Osteocyte (in vitro differentiated cells): ENCODE measurements at regions not wholly inside any gene's neighbourhood (a gene's known extent, or its start where the extent isn't known, plus 50 kb on each side); places are given as distances from the start of the nearest gene placed in this dataset.

Source experiments
- DNase-seq: peaks from one replicate; pipeline ENCODE4 v3.0.0; 2021; ENCODE audit warnings: mixed read lengths; ENCODE audit not compliant: unreplicated experiment; ENCODE audit errors: extremely low spot score
- H3K27ac Mint-ChIP-seq: one replicate; pipeline ENCODE4 v1.8.0; 2021; ENCODE audit warnings: mild to moderate bottlenecking, mixed read lengths; ENCODE audit not compliant: unreplicated experiment
- H3K27me3 Mint-ChIP-seq: one replicate; pipeline ENCODE4 v1.8.0; 2021; ENCODE audit warnings: mixed read lengths; ENCODE audit not compliant: unreplicated experiment
- H3K36me3 Mint-ChIP-seq: one replicate; pipeline ENCODE4 v1.8.0; 2021; ENCODE audit warnings: mixed read lengths; ENCODE audit not compliant: unreplicated experiment
- H3K4me1 Mint-ChIP-seq: one replicate; pipeline ENCODE4 v1.8.0; 2021; ENCODE audit warnings: mixed read lengths; ENCODE audit not compliant: unreplicated experiment
- H3K4me3 Mint-ChIP-seq: one replicate; pipeline ENCODE4 v1.8.0; 2021; ENCODE audit warnings: mild to moderate bottlenecking, moderate library complexity, mixed read lengths; ENCODE audit not compliant: unreplicated experiment
- H3K9me3 Mint-ChIP-seq: one replicate; pipeline ENCODE4 v1.8.0; 2021; ENCODE audit warnings: mixed read lengths; ENCODE audit not compliant: unreplicated experiment
- CTCF ChIP-seq: fragments of 200-600 bp; sonication (generic); IDR thresholded peaks from 2 replicates; pipeline ENCODE4 v1.5.0; 2021; ENCODE audit warnings: antibody characterized with exemption, mild to moderate bottlenecking, moderate library complexity

- Mint-ChIP-seq H3K27ac (no peak overlapping the region), H3K4me3 (no peak overlapping the region), H3K36me3 (no peaks in the 10 kb centered on the region), H3K27me3 (no peaks in the 10 kb centered on the region), H3K9me3 (peaks cover 3% of the 10 kb centered on the region), H3K4me1 (peaks cover 56% of the 10 kb centered on the region)
- TF ChIP-seq CTCF, result no peak
- DNase-seq, result no peak
Observed at GRCh38 chr3:150177673-150178381, 207.1 kb upstream of the PFN2 start.

- Mint-ChIP-seq H3K4me1 (peaks cover 42% of the 10 kb centered on the region), H3K36me3 (no peaks in the 10 kb centered on the region), H3K4me3 (no peak overlapping the region), H3K9me3 (no peaks in the 10 kb centered on the region), H3K27ac (no peak overlapping the region), H3K27me3 (no peaks in the 10 kb centered on the region)
- DNase-seq, result no peak
- TF ChIP-seq CTCF, result no peak
Observed at GRCh38 chr3:150174179-150174578, 203.5 kb upstream of the PFN2 start.

GRCh38 chr3:150172356-150172755 is 201.7 kb upstream of the PFN2 start:
- Mint-ChIP-seq H3K36me3 (no peaks in the 10 kb centered on the region), H3K4me3 (no peak overlapping the region), H3K27ac (no peak overlapping the region), H3K4me1 (peaks cover 30% of the 10 kb centered on the region), H3K9me3 (no peaks in the 10 kb centered on the region), H3K27me3 (no peaks in the 10 kb centered on the region)
- no peak for DNase-seq
- TF ChIP-seq CTCF, result no peak

GRCh38 chr3:150170852-150171520 is 200.3 kb upstream of the PFN2 start:
- no peak for TF ChIP-seq CTCF
- Mint-ChIP-seq H3K4me3 (no peak overlapping the region), H3K36me3 (no peaks in the 10 kb centered on the region), H3K27ac (no peak overlapping the region), H3K4me1 (peaks cover 27% of the 10 kb centered on the region), H3K9me3 (no peaks in the 10 kb centered on the region), H3K27me3 (no peaks in the 10 kb centered on the region)
- DNase-seq, result no peak

GRCh38 chr3:150169330-150169940 is 198.7 kb upstream of the PFN2 start:
- no peak for TF ChIP-seq CTCF
- Mint-ChIP-seq H3K36me3 (no peaks in the 10 kb centered on the region), H3K9me3 (no peaks in the 10 kb centered on the region), H3K27ac (no peak overlapping the region), H3K4me3 (no peak overlapping the region), H3K4me1 (peaks cover 26% of the 10 kb centered on the region), H3K27me3 (no peaks in the 10 kb centered on the region)
- DNase-seq, result no peak
